GM19351 (cell line): ENCODE measurements at regions not wholly inside any gene's neighbourhood (a gene's known extent, or its start where the extent isn't known, plus 50 kb on each side); places are given as distances from the start of the nearest gene placed in this dataset.
A peak's percentile ranks its signal among the peaks of the same experiment; 100 is the strongest.
"Not testable (repeated sequence)": the region's sequence is repeated elsewhere in the genome, so short reads cannot be mapped to it uniquely, and the experiment has no call there.

Experiments
- ATAC-seq: cut with Tn5 transposase; IDR thresholded peaks from one replicate; pipeline ENCODE4 v1.9.1; 2021; ENCODE audit warnings: mild to moderate bottlenecking, moderate library complexity; ENCODE audit not compliant: unreplicated experiment

- ATAC-seq = no peak
Measured at GRCh38 chr7:115363916-115364315, 442.0 kb downstream of the MDFIC start.

DNA sequence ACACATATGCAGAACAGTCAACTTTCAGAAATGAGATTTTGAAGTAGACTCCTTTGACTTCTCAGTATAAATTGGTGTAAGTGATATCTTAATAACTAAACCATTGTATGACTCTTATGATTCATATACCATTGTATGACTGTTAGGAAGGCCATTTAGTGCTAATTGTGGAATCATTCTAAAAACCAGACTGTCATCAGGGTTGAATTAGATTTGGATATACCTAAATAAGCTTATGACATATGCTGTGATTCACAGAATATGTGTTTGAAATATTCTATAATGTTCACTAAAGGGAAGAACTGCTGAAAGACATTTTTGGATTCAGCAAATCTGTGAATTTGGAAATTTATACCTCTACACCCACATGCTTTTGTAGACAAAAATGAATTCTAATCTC, 438.1 kb downstream of the MDFIC start:
- no peak for ATAC-seq

GRCh38 chr7:115359119-115359518, 437.2 kb downstream of the MDFIC start:
- ATAC-seq = peak; percentile 56

DNA sequence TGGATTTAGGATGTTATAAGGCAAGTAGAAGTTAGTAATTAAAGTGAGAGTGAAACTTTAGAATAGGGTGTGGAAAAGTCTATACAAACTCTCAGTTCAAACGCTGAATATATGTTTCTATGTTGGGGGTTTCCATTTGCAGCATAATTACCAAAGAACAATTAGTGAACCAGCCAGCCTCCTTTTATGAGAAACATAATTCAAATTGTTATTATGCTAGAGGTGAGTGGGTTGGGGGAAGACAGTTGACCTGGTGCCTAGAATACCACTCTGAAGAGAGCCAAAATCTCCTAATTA, 435.8 kb downstream of the MDFIC start:
- ATAC-seq = no peak

- no peak for ATAC-seq
Measured at GRCh38 chr7:115356999-115357702, 435.3 kb downstream of the MDFIC start.

DNA sequence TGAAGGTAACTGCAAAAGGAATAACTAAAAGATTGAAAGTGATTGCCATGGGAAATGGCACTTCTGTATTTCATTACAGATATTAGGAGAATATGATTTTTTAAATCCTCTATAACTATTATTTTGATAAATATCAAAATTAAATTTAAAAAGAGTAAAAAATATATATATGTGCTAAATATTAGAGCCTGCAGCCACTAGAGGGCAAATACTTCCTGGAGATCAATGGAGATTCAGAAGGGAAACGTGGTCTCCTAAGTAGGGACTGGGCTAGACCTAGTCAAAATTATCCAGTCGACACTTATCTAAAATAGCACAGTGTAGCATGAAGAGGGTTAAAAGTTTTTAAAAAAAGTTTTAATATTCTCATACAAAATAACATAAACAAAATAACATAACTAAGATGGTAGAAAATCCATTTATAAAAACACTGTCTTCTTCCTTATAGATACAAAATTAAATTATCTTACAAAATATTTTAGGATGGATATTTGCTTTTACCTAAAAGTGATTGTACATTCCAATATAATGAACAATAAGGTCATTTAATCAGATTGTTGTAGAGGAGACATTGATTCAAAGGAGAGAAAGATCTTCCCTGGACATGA, 434.3 kb downstream of the MDFIC start:
- ATAC-seq = peak; percentile 40

DNA sequence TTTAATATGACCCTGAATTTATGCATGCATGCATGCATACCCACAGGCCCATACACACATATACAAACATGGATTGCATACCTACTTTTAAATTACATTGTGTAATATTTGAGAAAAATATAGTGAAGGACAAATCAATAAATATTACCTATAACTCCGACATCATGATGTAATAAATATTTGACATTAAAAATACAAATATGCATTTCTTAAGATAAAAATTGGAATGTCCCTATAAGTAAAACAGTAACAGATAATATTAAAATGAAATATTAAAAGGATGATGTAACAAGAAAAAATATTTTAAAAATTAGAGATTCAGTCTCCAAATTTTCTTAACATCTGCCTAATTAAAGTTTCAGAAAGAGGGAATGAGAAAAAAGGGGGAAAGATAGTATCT, 433.0 kb downstream of the MDFIC start:
- no peak for ATAC-seq

DNA sequence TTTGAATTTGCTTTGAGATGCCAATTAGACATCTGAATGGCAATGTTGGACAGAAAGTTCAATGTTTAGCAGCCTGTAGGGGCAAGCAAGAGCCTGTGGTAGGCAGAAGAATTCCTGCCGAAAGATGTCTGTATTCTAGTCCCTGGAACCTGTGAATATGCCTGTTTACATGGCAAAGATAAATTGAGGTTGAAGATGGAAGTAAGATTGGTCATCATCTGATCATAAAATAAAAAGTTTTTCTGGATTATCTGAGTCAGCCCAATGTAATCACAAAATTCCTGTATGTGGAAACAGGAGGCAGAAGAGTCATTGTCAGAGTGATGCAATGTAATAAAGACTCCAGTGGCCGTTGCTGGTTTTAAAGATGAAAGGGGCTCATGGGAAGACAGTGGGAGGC, 430.5 kb downstream of the MDFIC start:
- ATAC-seq = no peak

GRCh38 chr7:115350764-115351163, 428.9 kb downstream of the MDFIC start:
- ATAC-seq = no peak

DNA sequence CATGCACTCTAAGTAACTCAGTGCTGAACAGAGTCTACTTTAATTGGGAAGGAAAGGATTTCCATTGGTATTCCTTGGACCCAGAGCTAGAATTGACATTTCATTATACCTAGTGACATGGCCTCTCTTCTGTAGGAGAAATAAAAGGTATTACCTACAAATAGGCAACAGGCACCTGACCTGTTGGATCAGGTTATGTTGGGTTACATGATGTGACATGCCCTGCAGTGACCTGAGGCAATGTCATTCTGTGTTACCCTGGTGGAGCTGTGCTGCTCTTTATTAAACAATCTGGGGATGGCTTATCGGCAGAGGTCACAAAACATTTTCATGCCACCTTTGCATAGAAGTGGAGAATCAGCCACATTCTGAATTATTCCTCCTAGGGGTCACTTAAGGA, 427.7 kb downstream of the MDFIC start:
- no peak for ATAC-seq

GRCh38 chr7:115346685-115347084, 424.8 kb downstream of the MDFIC start:
- no peak for ATAC-seq

DNA sequence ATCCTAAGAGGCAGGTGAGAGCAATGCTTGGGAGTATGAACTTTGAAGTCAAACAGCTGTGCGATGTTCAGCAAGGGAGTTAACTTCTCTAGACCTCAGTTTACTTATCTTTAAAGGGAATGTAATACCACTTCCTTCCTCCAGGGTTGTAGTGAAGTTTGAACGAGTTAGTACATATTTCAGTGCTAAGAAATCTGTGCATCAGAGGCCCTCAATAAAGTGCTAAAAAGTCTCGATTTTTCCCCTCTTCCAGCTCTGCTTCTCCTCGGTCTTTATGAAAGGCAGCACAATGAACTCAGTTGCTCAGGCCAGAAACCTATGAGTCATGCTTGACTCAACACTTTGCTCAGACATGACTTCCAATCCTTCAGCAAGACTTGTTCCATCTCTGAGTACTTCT, 418.9 kb downstream of the MDFIC start:
- peak; percentile 59 for ATAC-seq

- ATAC-seq = no peak
Measured at GRCh38 chr7:115338016-115338415, 416.1 kb downstream of the MDFIC start.

DNA sequence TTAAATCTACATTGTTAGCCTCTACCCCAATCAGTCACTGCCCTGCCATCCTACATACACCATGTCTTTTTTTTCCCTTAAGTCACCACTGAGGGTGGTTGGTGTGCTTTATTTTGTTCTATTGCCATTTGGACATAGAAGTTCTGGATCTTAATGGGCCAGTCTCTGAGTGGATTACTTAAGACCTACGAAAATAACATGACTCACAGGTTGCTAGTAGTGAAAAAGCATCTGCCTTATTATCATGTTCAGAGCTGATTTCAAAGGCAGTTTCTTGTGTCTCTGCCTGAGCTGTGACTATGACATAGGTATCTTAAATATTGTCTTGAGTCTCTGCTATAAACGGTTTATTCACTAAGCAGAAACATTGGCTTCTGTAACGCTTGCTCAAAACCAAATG, 410.8 kb downstream of the MDFIC start:
- no peak for ATAC-seq

GRCh38 chr7:115329006-115329405, 407.1 kb downstream of the MDFIC start:
- ATAC-seq = no peak

- no peak for ATAC-seq
Measured at GRCh38 chr7:115328018-115328417, 406.1 kb downstream of the MDFIC start.

DNA sequence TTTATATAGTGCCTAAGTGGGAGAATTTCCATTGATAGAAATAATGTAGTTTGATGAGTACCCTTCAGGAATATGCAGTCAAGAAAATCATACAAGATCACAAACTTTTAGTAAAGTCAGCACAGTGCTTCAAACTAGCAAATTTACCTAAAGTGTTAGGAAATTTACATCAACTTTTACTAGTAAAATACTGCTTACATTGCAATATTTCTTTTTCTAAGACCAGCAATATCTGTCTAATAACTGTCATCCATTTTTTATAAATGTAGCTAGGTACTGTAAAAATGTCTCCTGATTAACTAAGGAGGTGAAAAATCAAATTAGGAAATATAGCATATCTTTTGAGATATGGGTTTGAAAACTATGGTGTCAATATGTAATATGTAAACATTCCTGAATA, 405.4 kb downstream of the MDFIC start:
- no peak for ATAC-seq

GRCh38 chr7:115319541-115319940, 397.6 kb downstream of the MDFIC start:
- ATAC-seq = no peak

GRCh38 chr7:115310316-115310715, 388.4 kb downstream of the MDFIC start:
- not testable (repeated sequence) for ATAC-seq

GRCh38 chr7:115306586-115306985, 384.7 kb downstream of the MDFIC start:
- ATAC-seq = no peak

GRCh38 chr7:115300231-115300870, 378.5 kb downstream of the MDFIC start:
- ATAC-seq = no peak

- ATAC-seq = no peak
Measured at GRCh38 chr7:115299397-115300037, 377.6 kb downstream of the MDFIC start.
